ENCODE measurements at regions not wholly inside any gene's neighbourhood (a gene's known extent, or its start where the extent isn't known, plus 50 kb on each side); places are given as distances from the start of the nearest gene placed in this dataset.

- TF ChIP-seq, protein P1, sequence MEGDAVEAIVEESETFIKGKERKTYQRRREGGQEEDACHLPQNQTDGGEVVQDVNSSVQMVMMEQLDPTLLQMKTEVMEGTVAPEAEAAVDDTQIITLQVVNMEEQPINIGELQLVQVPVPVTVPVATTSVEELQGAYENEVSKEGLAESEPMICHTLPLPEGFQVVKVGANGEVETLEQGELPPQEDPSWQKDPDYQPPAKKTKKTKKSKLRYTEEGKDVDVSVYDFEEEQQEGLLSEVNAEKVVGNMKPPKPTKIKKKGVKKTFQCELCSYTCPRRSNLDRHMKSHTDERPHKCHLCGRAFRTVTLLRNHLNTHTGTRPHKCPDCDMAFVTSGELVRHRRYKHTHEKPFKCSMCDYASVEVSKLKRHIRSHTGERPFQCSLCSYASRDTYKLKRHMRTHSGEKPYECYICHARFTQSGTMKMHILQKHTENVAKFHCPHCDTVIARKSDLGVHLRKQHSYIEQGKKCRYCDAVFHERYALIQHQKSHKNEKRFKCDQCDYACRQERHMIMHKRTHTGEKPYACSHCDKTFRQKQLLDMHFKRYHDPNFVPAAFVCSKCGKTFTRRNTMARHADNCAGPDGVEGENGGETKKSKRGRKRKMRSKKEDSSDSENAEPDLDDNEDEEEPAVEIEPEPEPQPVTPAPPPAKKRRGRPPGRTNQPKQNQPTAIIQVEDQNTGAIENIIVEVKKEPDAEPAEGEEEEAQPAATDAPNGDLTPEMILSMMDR (IDR thresholded peaks at IDR 0.05) = no peak
- TF ChIP-seq, protein P2, sequence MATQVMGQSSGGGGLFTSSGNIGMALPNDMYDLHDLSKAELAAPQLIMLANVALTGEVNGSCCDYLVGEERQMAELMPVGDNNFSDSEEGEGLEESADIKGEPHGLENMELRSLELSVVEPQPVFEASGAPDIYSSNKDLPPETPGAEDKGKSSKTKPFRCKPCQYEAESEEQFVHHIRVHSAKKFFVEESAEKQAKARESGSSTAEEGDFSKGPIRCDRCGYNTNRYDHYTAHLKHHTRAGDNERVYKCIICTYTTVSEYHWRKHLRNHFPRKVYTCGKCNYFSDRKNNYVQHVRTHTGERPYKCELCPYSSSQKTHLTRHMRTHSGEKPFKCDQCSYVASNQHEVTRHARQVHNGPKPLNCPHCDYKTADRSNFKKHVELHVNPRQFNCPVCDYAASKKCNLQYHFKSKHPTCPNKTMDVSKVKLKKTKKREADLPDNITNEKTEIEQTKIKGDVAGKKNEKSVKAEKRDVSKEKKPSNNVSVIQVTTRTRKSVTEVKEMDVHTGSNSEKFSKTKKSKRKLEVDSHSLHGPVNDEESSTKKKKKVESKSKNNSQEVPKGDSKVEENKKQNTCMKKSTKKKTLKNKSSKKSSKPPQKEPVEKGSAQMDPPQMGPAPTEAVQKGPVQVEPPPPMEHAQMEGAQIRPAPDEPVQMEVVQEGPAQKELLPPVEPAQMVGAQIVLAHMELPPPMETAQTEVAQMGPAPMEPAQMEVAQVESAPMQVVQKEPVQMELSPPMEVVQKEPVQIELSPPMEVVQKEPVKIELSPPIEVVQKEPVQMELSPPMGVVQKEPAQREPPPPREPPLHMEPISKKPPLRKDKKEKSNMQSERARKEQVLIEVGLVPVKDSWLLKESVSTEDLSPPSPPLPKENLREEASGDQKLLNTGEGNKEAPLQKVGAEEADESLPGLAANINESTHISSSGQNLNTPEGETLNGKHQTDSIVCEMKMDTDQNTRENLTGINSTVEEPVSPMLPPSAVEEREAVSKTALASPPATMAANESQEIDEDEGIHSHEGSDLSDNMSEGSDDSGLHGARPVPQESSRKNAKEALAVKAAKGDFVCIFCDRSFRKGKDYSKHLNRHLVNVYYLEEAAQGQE (IDR thresholded peaks at IDR 0.05; ENCODE audit: insufficient read depth in 1 of 2, low read depth in 2 of 2, low read length in 1 of 2) = no peak
- TF ChIP-seq POLR2AphosphoS5 (IDR thresholded peaks at IDR 0.05; ENCODE audit: low read depth, low read length) = no peak
Observed at GRCh38 chr1:104156738-104157137, 407.0 kb downstream of the AMY1C start.

All from Panc1 (cell line).